Kidney epithelial cell (primary cell): ENCODE measurements at regions not wholly inside any gene's neighbourhood (a gene's known extent, or its start where the extent isn't known, plus 50 kb on each side); places are given as distances from the start of the nearest gene placed in this dataset.

Experiments
- DNase-seq: peaks from one replicate; pipeline ENCODE4 v3.0.0-alpha.2; 2010; ENCODE audit warnings: low read depth
- H3K27me3 ChIP-seq: 2 replicates; pipeline ENCODE4 v1.6.0; 2011; ENCODE audit warnings: low read length; ENCODE audit not compliant: control insufficient read depth, insufficient read depth
- H3K36me3 ChIP-seq: 2 replicates; pipeline ENCODE4 v1.5.1; 2011; ENCODE audit warnings: low read length; ENCODE audit not compliant: control insufficient read depth, insufficient read depth
- H3K4me3 ChIP-seq: 2 replicates; pipeline ENCODE4 v1.5.1; 2011; ENCODE audit warnings: low read depth, mild to moderate bottlenecking, control low read depth, low read length
- TF ChIP-seq, protein P1 (sequence below): IDR thresholded peaks from 2 replicates; pipeline ENCODE4 v1.5.1; 2011; ENCODE audit warnings: mild to moderate bottlenecking, moderate library complexity, low read length, control low read depth, inconsistent platforms; ENCODE audit not compliant: insufficient read depth, poor library complexity, severe bottlenecking

- Histone ChIP-seq H3K36me3 (no peaks in the 10 kb centered on the region), H3K27me3 (no peaks in the 10 kb centered on the region), H3K4me3 (no peak overlapping the region)
- TF ChIP-seq, protein P1, sequence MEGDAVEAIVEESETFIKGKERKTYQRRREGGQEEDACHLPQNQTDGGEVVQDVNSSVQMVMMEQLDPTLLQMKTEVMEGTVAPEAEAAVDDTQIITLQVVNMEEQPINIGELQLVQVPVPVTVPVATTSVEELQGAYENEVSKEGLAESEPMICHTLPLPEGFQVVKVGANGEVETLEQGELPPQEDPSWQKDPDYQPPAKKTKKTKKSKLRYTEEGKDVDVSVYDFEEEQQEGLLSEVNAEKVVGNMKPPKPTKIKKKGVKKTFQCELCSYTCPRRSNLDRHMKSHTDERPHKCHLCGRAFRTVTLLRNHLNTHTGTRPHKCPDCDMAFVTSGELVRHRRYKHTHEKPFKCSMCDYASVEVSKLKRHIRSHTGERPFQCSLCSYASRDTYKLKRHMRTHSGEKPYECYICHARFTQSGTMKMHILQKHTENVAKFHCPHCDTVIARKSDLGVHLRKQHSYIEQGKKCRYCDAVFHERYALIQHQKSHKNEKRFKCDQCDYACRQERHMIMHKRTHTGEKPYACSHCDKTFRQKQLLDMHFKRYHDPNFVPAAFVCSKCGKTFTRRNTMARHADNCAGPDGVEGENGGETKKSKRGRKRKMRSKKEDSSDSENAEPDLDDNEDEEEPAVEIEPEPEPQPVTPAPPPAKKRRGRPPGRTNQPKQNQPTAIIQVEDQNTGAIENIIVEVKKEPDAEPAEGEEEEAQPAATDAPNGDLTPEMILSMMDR = no peak
- no peak for DNase-seq
These were observed 209.1 kb downstream of the CCDC59 start for GRCh38 chr12:82149045-82149444.

DNA sequence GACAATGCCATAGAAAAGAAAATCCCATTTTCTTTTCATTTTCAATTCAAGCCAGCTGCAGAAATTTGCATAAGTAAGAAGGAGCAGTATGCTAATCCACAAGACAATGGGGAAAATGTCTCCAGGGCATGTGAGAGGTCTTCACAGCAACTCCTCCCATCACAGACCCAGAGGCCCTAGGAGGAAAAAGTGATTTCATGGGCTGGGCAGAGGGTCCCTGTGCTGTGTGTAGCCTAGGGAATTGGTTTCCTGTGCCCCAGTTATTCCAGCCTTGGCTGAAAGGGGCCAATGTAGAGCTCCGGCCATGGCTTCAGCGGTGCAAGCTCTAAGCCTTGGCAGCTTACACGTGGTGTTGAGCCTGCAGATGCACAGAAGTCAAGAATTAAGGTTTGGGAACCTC, 211.4 kb downstream of the CCDC59 start:
- TF ChIP-seq, protein P1 = no peak
- DNase-seq = no peak
- Histone ChIP-seq H3K4me3 (no peak overlapping the region), H3K27me3 (no peaks in the 10 kb centered on the region), H3K36me3 (no peaks in the 10 kb centered on the region)

GRCh38 chr12:82144505-82144904, 213.7 kb downstream of the CCDC59 start:
- Histone ChIP-seq H3K36me3 (no peaks in the 10 kb centered on the region), H3K27me3 (no peaks in the 10 kb centered on the region), H3K4me3 (no peak overlapping the region)
- TF ChIP-seq, protein P1 = no peak
- DNase-seq = no peak

DNA sequence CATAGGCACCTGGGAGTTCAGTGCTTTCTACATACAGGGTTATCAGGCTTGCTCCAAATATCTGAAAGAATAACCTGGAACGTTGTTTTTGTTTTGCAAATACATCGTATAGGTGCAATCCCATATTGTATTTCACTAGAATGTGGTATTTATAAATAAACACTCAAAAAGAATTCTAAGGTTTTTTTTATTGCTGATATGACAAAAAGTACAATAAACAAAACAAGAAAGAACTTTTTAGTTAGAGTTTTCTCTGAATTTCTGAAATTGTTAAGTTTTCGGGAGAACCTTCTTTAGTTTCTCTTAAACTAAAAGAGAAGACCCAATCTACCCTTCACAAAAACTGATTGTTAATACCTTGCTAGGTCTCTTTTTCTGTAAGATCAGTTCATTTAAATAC, 225.8 kb downstream of the CCDC59 start:
- no peaks in the 10 kb centered on the region for H3K36me3 ChIP-seq
- H3K27me3 ChIP-seq = no peaks in the 10 kb centered on the region
- no peak for DNase-seq
- no peak overlapping the region for H3K4me3 ChIP-seq
- TF ChIP-seq, protein P1 = no peak

DNA sequence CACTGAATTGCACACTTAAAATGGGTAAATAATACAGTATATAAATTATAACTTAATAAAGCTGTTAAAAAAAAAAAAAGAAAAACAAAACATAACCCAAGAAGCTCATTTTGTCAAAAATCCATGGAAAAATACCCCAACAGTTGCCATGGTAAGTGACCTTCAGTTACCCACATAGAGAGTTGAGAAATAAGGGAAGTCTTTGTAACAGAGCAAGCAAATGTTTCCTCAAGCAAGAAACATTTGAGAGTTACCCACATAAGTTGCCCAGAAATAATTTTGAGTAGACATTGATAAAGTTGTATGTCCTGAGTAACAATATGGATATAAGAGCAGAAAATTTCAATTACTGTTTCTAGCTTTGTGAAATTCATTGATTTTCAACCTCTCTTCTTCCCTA, 227.4 kb downstream of the CCDC59 start:
- TF ChIP-seq, protein P1 = no peak
- no peak for DNase-seq
- Histone ChIP-seq H3K36me3 (no peaks in the 10 kb centered on the region), H3K27me3 (no peaks in the 10 kb centered on the region), H3K4me3 (no peak overlapping the region)

GRCh38 chr12:82124711-82125380, 233.3 kb downstream of the CCDC59 start:
- Histone ChIP-seq H3K27me3 (no peaks in the 10 kb centered on the region), H3K4me3 (no peak overlapping the region), H3K36me3 (no peaks in the 10 kb centered on the region)
- no peak for DNase-seq
- TF ChIP-seq, protein P1 = no peak
